ENCODE measurements at regions not wholly inside any gene's neighbourhood (a gene's known extent, or its start where the extent isn't known, plus 50 kb on each side); places are given as distances from the start of the nearest gene placed in this dataset.

- Histone ChIP-seq H4K20me1 (ENCODE audit: control insufficient read depth, insufficient read depth, low read length, poor library complexity, severe bottlenecking) (no peaks in the 10 kb centered on the region), H3K27ac (ENCODE audit: low read length in 2 of 2) (no peak overlapping the region), H3K79me2 (ENCODE audit: control insufficient read depth, insufficient read depth, low read length) (no peaks in the 10 kb centered on the region), H3K4me2 (replicated peaks; ENCODE audit: low read depth, low read length, poor library complexity, severe bottlenecking) (no peak overlapping the region), H3K9ac (ENCODE audit: low read length) (no peak overlapping the region), H2AFZ (ENCODE audit: insufficient read depth, low read depth, low read length, poor library complexity, severe bottlenecking) (no peak overlapping the region), H3K9me3 (ENCODE audit: control extremely low read depth in 1 of 3, control insufficient read depth in 2 of 3, insufficient read depth in 1 of 3, low read length in 2 of 3) (no peaks in the 10 kb centered on the region), H3K4me1 (ENCODE audit: control insufficient read depth in 2 of 2, insufficient read depth in 2 of 2, low read length in 2 of 2) (peaks cover 6 to 8% of the 10 kb centered on the region in 2 donors), H3K27me3 (replicated peaks in 1 of 4; ENCODE audit: control extremely low read depth in 1 of 4, control insufficient read depth in 3 of 4, insufficient read depth in 4 of 4, low read length in 3 of 4) (peaks cover 0 to 12% (median 0%) of the 10 kb centered on the region in 4 experiments), H3K36me3 (replicated peaks in 1 of 2; ENCODE audit: control extremely low read depth in 1 of 2, control insufficient read depth in 1 of 2, extremely low read depth in 1 of 2, insufficient read depth in 2 of 2, low read length in 1 of 2) (no peaks in the 10 kb centered on the region), H3K4me3 (ENCODE audit: control extremely low read depth in 1 of 5, extremely low read depth in 1 of 5, insufficient read depth in 1 of 5, low read depth in 2 of 5, low read length in 4 of 5) (no peak overlapping the region)
- intact Hi-C loops (cut with micrococcal nuclease) = no loop called here
- POLR2A ChIA-PET = no interaction called here
- 91% methylated on average over 5 of the region's 5 CpGs for WGBS (ENCODE audit: insufficient coverage)
- TF ChIP-seq CTCF (IDR thresholded peaks at IDR 0.05) (no peak), EZH2 (IDR thresholded peaks at IDR 0.05; ENCODE audit: borderline replicate concordance, insufficient read depth, low read depth, low read length, poor library complexity, severe bottlenecking) (no peak)
- Mint-ChIP-seq H3K27ac (no peak overlapping the region), H3K4me3 (no peak overlapping the region), H3K27me3 (peaks cover 22% of the 10 kb centered on the region), H3K4me1 (peaks cover 14% of the 10 kb centered on the region), H3K9me3 (ENCODE audit: insufficient read depth) (no peaks in the 10 kb centered on the region)
- DNase-seq = no peak
- no peak for ATAC-seq (ENCODE audit: low read depth)
- CTCF ChIA-PET = no interaction called here
Measured at GRCh38 chr12:111173391-111173790, 195.5 kb downstream of the PHETA1 start.

- Histone ChIP-seq H2AFZ (ENCODE audit: insufficient read depth, low read depth, low read length, poor library complexity, severe bottlenecking) (no peak overlapping the region), H3K79me2 (ENCODE audit: control insufficient read depth, insufficient read depth, low read length) (no peaks in the 10 kb centered on the region), H3K27ac (ENCODE audit: low read length in 2 of 2) (no peak overlapping the region), H3K4me2 (replicated peaks; ENCODE audit: low read depth, low read length, poor library complexity, severe bottlenecking) (no peak overlapping the region), H3K4me3 (ENCODE audit: control extremely low read depth in 1 of 5, extremely low read depth in 1 of 5, insufficient read depth in 1 of 5, low read depth in 2 of 5, low read length in 4 of 5) (no peak overlapping the region), H3K27me3 (replicated peaks in 1 of 4; ENCODE audit: control extremely low read depth in 1 of 4, control insufficient read depth in 3 of 4, insufficient read depth in 4 of 4, low read length in 3 of 4) (peaks cover 0 to 12% (median 0%) of the 10 kb centered on the region in 4 experiments), H3K4me1 (ENCODE audit: control insufficient read depth in 2 of 2, insufficient read depth in 2 of 2, low read length in 2 of 2) (peaks cover 6 to 8% of the 10 kb centered on the region in 2 donors), H3K9me3 (ENCODE audit: control extremely low read depth in 1 of 3, control insufficient read depth in 2 of 3, insufficient read depth in 1 of 3, low read length in 2 of 3) (no peaks in the 10 kb centered on the region), H3K36me3 (replicated peaks in 1 of 2; ENCODE audit: control extremely low read depth in 1 of 2, control insufficient read depth in 1 of 2, extremely low read depth in 1 of 2, insufficient read depth in 2 of 2, low read length in 1 of 2) (no peaks in the 10 kb centered on the region), H4K20me1 (ENCODE audit: control insufficient read depth, insufficient read depth, low read length, poor library complexity, severe bottlenecking) (no peaks in the 10 kb centered on the region), H3K9ac (ENCODE audit: low read length) (no peak overlapping the region)
- no peak overlapping the region for H3K27ac Mint-ChIP-seq
- H3K4me1 Mint-ChIP-seq = peaks cover 14% of the 10 kb centered on the region
- WGBS (ENCODE audit: insufficient coverage) = 92% methylated on average over 8 of the region's 8 CpGs
- TF ChIP-seq EZH2 (IDR thresholded peaks at IDR 0.05; ENCODE audit: borderline replicate concordance, insufficient read depth, low read depth, low read length, poor library complexity, severe bottlenecking) = no peak
- no peak for TF ChIP-seq CTCF (IDR thresholded peaks at IDR 0.05)
- POLR2A ChIA-PET = no interaction called here
- no peak overlapping the region for H3K4me3 Mint-ChIP-seq
- H3K27me3 Mint-ChIP-seq = peaks cover 25% of the 10 kb centered on the region
- DNase-seq (no peak), ATAC-seq (ENCODE audit: low read depth) (no peak)
- no peaks in the 10 kb centered on the region for H3K9me3 Mint-ChIP-seq (ENCODE audit: insufficient read depth)
- CTCF ChIA-PET = no interaction called here
- intact Hi-C loops (cut with micrococcal nuclease) = no loop called here
Measured at GRCh38 chr12:111172786-111173185, 196.1 kb downstream of the PHETA1 start.
